ENCODE measurements at regions not wholly inside any gene's neighbourhood (a gene's known extent, or its start where the extent isn't known, plus 50 kb on each side); places are given as distances from the start of the nearest gene placed in this dataset.

DNA sequence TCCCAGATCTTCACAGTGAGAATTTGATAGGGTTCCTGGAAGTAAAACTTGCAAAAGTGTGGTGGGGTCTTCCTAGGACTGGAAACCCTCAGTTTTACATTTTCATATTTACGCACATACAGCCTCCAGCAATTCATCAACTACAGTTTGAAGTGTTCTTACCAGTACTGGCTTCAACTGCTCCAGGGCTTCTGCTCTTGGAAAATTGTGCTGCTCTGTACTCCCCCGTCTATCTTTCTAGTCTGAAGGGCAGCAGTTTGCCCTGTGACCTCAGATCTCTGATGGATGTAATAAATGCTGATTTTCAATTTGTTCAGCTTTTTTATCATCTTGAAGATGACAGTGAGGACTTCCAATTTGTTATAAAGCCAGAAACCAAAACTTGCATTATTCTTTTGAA, 458.9 kb upstream of the FSTL5 start (continued):
- TF ChIP-seq, protein P1, sequence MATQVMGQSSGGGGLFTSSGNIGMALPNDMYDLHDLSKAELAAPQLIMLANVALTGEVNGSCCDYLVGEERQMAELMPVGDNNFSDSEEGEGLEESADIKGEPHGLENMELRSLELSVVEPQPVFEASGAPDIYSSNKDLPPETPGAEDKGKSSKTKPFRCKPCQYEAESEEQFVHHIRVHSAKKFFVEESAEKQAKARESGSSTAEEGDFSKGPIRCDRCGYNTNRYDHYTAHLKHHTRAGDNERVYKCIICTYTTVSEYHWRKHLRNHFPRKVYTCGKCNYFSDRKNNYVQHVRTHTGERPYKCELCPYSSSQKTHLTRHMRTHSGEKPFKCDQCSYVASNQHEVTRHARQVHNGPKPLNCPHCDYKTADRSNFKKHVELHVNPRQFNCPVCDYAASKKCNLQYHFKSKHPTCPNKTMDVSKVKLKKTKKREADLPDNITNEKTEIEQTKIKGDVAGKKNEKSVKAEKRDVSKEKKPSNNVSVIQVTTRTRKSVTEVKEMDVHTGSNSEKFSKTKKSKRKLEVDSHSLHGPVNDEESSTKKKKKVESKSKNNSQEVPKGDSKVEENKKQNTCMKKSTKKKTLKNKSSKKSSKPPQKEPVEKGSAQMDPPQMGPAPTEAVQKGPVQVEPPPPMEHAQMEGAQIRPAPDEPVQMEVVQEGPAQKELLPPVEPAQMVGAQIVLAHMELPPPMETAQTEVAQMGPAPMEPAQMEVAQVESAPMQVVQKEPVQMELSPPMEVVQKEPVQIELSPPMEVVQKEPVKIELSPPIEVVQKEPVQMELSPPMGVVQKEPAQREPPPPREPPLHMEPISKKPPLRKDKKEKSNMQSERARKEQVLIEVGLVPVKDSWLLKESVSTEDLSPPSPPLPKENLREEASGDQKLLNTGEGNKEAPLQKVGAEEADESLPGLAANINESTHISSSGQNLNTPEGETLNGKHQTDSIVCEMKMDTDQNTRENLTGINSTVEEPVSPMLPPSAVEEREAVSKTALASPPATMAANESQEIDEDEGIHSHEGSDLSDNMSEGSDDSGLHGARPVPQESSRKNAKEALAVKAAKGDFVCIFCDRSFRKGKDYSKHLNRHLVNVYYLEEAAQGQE (IDR thresholded peaks at IDR 0.05; ENCODE audit: unreplicated experiment), result no peak
- TF ChIP-seq JUNB (IDR thresholded peaks at IDR 0.05; ENCODE audit: unreplicated experiment) (no peak), POLR2AphosphoS5 (IDR thresholded peaks at IDR 0.05; ENCODE audit: low read depth) (no peak), NANOG (IDR thresholded peaks at IDR 0.05; ENCODE audit: borderline replicate concordance) (no peak)

DNA sequence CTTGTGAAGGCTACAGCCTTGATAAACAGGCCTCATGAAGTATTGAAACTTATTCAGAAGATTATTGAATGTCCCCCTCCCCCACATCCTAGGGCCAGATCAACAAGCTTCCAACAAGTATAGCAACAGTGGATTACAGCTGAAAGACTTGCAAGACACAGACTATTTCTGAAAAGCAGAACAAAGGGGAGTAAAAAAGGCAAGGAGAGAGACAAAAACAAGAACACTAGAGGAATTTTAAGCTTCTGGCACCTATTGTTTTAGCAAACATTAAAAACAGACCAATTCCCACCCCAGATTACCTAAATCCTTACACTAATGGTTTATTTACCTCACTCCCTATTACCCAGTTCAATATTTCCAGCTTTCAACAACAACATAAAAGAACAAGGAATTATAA, 446.3 kb upstream of the FSTL5 start:
- Histone ChIP-seq H3K9me2 (ENCODE audit: insufficient read depth) (peaks cover 12% of the 10 kb centered on the region; the same call in 1 of the 2 replicates), H3K27ac (ENCODE audit: low read depth) (0 out of 2 replicates have a peak overlapping the region, but pooled peaks have one; percentile 3), H3K79me2 (replicated peaks; ENCODE audit: insufficient read depth) (no peaks in the 10 kb centered on the region), H3K4me2 (no peak overlapping the region; the same call in 1 of the 2 replicates), H3F3A (replicated peaks; ENCODE audit: low read depth) (no peaks in the 10 kb centered on the region), H3K4me1 (ENCODE audit: insufficient read depth) (peaks cover 19% of the 10 kb centered on the region), H2AFZ (peak overlapping the region; percentile 20), H4K20me1 (replicated peaks; ENCODE audit: insufficient read depth) (no peaks in the 10 kb centered on the region), H3K4me3 (no peak overlapping the region), H3K27me3 (ENCODE audit: insufficient read depth) (no peaks in the 10 kb centered on the region), H3K36me3 (ENCODE audit: insufficient read depth) (no peaks in the 10 kb centered on the region)
- peak overlapping the region; percentile 84 for H3K27ac Mint-ChIP-seq
- DNase-seq (ENCODE audit: low spot score) (peak; percentile 18), ATAC-seq (peak; percentile 35; the same call in 2 of the 3 replicates)
- no peak overlapping the region for H3K4me3 Mint-ChIP-seq
- H3K27me3 Mint-ChIP-seq (ENCODE audit: insufficient read depth, low read depth, poor library complexity), result peaks cover 1% of the 10 kb centered on the region
- TF ChIP-seq ZNF331 (CRISPR knock-in tag; IDR thresholded peaks at IDR 0.05; ENCODE audit: low read depth) (no peak), POLR2AphosphoS5 (IDR thresholded peaks at IDR 0.05; ENCODE audit: low read depth) (no peak), EZH2 (IDR thresholded peaks at IDR 0.05; ENCODE audit: low read depth, unreplicated experiment) (no peak), JUNB (IDR thresholded peaks at IDR 0.05; ENCODE audit: unreplicated experiment) (no peak), ZNF114 (CRISPR knock-in tag; IDR thresholded peaks at IDR 0.05) (no peak), EZH2phosphoT487 (IDR thresholded peaks at IDR 0.05; ENCODE audit: unreplicated experiment) (no peak)
- TF ChIP-seq, protein P1 (IDR thresholded peaks at IDR 0.05; ENCODE audit: unreplicated experiment), result no peak
- TF ChIP-seq, protein P2, sequence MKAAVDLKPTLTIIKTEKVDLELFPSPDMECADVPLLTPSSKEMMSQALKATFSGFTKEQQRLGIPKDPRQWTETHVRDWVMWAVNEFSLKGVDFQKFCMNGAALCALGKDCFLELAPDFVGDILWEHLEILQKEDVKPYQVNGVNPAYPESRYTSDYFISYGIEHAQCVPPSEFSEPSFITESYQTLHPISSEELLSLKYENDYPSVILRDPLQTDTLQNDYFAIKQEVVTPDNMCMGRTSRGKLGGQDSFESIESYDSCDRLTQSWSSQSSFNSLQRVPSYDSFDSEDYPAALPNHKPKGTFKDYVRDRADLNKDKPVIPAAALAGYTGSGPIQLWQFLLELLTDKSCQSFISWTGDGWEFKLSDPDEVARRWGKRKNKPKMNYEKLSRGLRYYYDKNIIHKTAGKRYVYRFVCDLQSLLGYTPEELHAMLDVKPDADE (IDR thresholded peaks at IDR 0.05), result no peak
- H3K36me3 Mint-ChIP-seq (ENCODE audit: low read depth), result no peaks in the 10 kb centered on the region
- H3K4me1 Mint-ChIP-seq, result peaks cover 14% of the 10 kb centered on the region
- H3K9me3 Mint-ChIP-seq, result no peaks in the 10 kb centered on the region
